Thyroid gland (tissue), 4 donors: ENCODE measurements at regions not wholly inside any gene's neighbourhood (a gene's known extent, or its start where the extent isn't known, plus 50 kb on each side); places are given as distances from the start of the nearest gene placed in this dataset.
"Not testable (repeated sequence)": the region's sequence is repeated elsewhere in the genome, so short reads cannot be mapped to it uniquely, and the experiment has no call there.

Experiments
- DNase-seq, 2 donors: peaks; one replicate each; pipeline ENCODE4 v3.0.0-alpha.2; 2019
- H3K27ac ChIP-seq, 3 donors: fragments of 200-600 bp; sonication (generic); 1 replicate in 2 of 3; 2 replicates in 1 of 3; pipeline ENCODE4 v1.5.1; 2016 to 2019; ENCODE audit warnings: mild to moderate bottlenecking in 1 of 3, moderate library complexity in 1 of 3
- H3K27me3 ChIP-seq: fragments of 200-600 bp; sonication (generic); one replicate; pipeline ENCODE4 v1.5.1; 2019
- H3K36me3 ChIP-seq, 2 donors: fragments of 200-600 bp; sonication (generic); one replicate each; pipeline ENCODE4 v1.5.1; 2016 to 2019
- H3K4me1 ChIP-seq, 2 donors: fragments of 200-600 bp; sonication (generic); one replicate each; pipeline ENCODE4 v1.5.1; 2017 to 2019
- H3K4me3 ChIP-seq, 3 donors: fragments of 200-600 bp; sonication (generic); replicated peaks in 1 of 3; 1 replicate in 2 of 3; 2 replicates in 1 of 3; pipeline ENCODE4 v1.5.1; 2016; ENCODE audit warnings: mild to moderate bottlenecking in 1 of 3
- H3K9me3 ChIP-seq: fragments of 200-600 bp; sonication (generic); one replicate; pipeline ENCODE4 v1.5.1; 2017
- POLR2A ChIP-seq, 2 donors: fragments of 450-650 bp; IDR thresholded peaks; one replicate each; pipeline ENCODE4 v1.6.1; 2017; ENCODE audit warnings: antibody characterized with exemption in 2 of 2, mild to moderate bottlenecking in 2 of 2, moderate library complexity in 1 of 2
- WGBS, 2 donors: methylation state at CpG; one replicate each; pipeline ENCODE4 v1.1.5; 2017; 5-methylcytosine and 5-hydroxymethylcytosine counted together
- intact Hi-C: fragments of 100-400 bp; cut with DNase I; formaldehyde crosslinking; loops from one replicate; pipeline ENCODE4 v1.15.1; 2023
- TF ChIP-seq, protein P1 (sequence below), 6 experiments: fragments of 200-600 bp in 3 of 6; fragments of 450-650 bp in 3 of 6; sonication (generic) in 3 of 6; IDR thresholded peaks; one replicate each; pipeline ENCODE4 v1.5.1; 2016 to 2019; ENCODE audit warnings: antibody characterized with exemption in 6 of 6, mild to moderate bottlenecking in 2 of 6, inconsistent platforms in 1 of 6, moderate library complexity in 1 of 6

DNA sequence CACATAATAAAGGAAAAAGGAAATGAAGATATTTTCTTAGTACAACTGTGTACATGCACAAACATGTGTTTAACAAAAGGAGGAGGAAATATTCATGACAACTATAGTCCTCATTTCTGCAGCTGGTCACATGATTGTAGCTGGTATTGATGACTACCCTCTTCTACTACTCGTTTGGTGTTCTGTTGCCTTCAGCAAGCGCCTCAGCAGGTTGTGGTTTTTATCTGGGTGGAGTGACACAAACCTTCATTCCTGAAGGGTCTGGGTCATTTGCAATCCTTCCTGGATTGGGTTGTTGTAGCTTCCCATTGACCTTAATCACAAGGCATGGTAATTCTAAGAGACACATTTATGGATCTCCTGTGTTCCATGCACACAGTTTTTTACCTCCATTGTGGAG is 1009.9 kb upstream of the USP15 start:
- H3K9me3 ChIP-seq, result no peaks in the 10 kb centered on the region
- 72 to 88% methylated on average over 2 of the region's 2 CpGs for WGBS, 2 donors
- no peak overlapping the region for H3K4me3 ChIP-seq
- no peaks in the 10 kb centered on the region for H3K4me1 ChIP-seq
- no peak for DNase-seq
- no peak for TF ChIP-seq POLR2A (IDR thresholded peaks at IDR 0.05)
- TF ChIP-seq, protein P1, sequence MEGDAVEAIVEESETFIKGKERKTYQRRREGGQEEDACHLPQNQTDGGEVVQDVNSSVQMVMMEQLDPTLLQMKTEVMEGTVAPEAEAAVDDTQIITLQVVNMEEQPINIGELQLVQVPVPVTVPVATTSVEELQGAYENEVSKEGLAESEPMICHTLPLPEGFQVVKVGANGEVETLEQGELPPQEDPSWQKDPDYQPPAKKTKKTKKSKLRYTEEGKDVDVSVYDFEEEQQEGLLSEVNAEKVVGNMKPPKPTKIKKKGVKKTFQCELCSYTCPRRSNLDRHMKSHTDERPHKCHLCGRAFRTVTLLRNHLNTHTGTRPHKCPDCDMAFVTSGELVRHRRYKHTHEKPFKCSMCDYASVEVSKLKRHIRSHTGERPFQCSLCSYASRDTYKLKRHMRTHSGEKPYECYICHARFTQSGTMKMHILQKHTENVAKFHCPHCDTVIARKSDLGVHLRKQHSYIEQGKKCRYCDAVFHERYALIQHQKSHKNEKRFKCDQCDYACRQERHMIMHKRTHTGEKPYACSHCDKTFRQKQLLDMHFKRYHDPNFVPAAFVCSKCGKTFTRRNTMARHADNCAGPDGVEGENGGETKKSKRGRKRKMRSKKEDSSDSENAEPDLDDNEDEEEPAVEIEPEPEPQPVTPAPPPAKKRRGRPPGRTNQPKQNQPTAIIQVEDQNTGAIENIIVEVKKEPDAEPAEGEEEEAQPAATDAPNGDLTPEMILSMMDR (IDR thresholded peaks at IDR 0.05), result no peak
- H3K27me3 ChIP-seq, result no peaks in the 10 kb centered on the region
- H3K27ac ChIP-seq, result no peak overlapping the region
- H3K36me3 ChIP-seq, result no peaks in the 10 kb centered on the region
- intact Hi-C loops, result no loop called here

DNA sequence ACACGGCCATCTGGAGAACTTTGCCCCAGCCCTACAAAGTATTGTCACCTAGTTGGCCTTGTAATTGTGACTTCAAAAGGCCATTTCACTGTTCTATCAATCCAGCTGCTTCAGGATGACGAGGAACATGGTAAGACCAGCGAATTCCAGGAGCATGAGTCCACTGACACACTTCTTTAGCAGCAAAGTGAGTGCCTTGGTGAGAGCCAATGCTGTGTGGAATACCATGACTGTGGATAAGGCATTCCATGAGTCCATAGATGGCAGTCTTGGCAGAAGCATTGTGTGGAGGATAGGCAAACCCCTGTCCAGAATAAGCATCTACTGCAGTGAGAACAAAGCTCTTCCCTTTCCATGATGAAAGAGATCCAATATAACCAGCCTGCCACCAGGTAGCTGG is 1009.1 kb upstream of the USP15 start:
- no peak for DNase-seq
- H3K4me3 ChIP-seq, result no peak overlapping the region
- TF ChIP-seq, protein P1 (IDR thresholded peaks at IDR 0.05), result no peak
- TF ChIP-seq POLR2A (IDR thresholded peaks at IDR 0.05), result no peak
- intact Hi-C loops, result no loop called here
- H3K9me3 ChIP-seq, result no peaks in the 10 kb centered on the region
- 63 to 70% methylated on average over 3 of the region's 3 CpGs for WGBS, 2 donors
- H3K36me3 ChIP-seq, result no peaks in the 10 kb centered on the region
- no peak overlapping the region for H3K27ac ChIP-seq
- H3K4me1 ChIP-seq, result no peaks in the 10 kb centered on the region
- H3K27me3 ChIP-seq, result no peaks in the 10 kb centered on the region

DNA sequence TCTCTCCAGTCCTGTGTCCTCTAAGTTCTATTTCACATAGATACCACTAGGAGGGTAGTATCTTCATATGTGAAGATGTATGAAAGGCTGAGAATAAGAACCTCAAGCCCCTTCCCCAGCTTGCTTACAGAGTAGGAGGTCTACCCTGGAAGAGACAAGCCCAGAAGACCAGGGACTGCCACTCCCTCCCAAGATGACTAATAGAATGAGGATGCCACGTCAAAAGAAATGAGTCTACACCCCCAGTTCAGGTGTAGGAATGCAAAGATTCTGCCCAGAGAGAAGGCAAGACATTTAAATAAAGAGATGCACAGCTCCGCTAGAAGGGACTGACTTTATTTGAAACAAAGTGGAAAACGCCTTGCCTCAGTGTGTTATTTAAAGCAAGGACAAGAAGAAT is 1006.0 kb upstream of the USP15 start:
- no peak for DNase-seq
- no peaks in the 10 kb centered on the region for H3K27me3 ChIP-seq
- intact Hi-C loops, result no loop called here
- H3K36me3 ChIP-seq, result no peaks in the 10 kb centered on the region
- no peak overlapping the region for H3K4me3 ChIP-seq
- no peak overlapping the region for H3K27ac ChIP-seq
- TF ChIP-seq, protein P1 (IDR thresholded peaks at IDR 0.05), result no peak
- no peak for TF ChIP-seq POLR2A (IDR thresholded peaks at IDR 0.05)
- WGBS, 2 donors, result 76 to 79% methylated on average over 3 of the region's 3 CpGs
- H3K4me1 ChIP-seq, result no peaks in the 10 kb centered on the region
- H3K9me3 ChIP-seq, result no peaks in the 10 kb centered on the region

DNA sequence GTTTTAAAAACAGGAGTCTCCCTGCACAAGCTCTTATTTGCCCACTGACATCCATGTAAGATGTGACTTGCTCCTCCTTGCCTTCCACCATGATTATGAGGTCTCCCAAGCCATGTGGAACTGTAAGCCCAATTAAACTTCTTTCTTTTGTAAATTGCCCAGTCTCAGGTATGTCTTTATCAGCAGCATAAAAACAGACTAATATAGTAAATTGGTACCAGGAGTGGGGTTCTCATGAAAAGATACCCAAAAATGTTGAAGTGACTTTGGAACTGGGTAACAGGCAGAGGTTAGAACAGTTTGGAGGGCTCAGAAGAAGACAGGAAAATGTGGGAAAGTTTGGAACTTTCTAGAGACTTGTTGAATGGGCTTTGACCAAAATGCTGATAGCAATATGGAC is 995.9 kb upstream of the USP15 start:
- H3K4me3 ChIP-seq, DNase-seq, H3K27ac ChIP-seq, H3K9me3 ChIP-seq, H3K4me1 ChIP-seq, H3K27me3 ChIP-seq, H3K36me3 ChIP-seq, intact Hi-C loops: not testable (repeated sequence)

DNA sequence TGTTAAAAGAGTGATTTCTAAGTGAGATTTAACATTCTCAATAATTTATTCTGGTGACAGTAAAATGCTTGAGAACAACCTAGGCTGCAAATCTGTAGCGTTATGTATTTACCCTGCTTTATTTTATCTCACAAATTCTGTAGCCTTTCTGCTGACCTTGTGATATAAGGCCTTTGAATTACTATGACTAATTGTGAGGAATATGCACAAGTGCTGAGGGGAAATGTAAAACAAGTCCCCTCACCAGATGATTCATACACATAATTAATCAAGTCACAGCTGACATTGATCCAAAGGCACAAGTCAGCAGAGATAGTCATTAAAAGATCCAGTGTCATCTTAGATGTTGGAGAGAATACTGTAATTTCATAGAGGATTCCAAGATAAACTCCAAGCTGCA is 992.7 kb upstream of the USP15 start:
- H3K4me1 ChIP-seq, result no peaks in the 10 kb centered on the region
- no peaks in the 10 kb centered on the region for H3K9me3 ChIP-seq
- no peaks in the 10 kb centered on the region for H3K36me3 ChIP-seq
- intact Hi-C loops, result no loop called here
- no peak overlapping the region for H3K4me3 ChIP-seq
- H3K27ac ChIP-seq, result no peak overlapping the region
- no peak for TF ChIP-seq POLR2A (IDR thresholded peaks at IDR 0.05)
- TF ChIP-seq, protein P1 (IDR thresholded peaks at IDR 0.05), result no peak
- WGBS, 2 donors, result 80 to 81% methylated on average over 1 of the region's 1 CpG
- no peak for DNase-seq
- no peaks in the 10 kb centered on the region for H3K27me3 ChIP-seq

DNA sequence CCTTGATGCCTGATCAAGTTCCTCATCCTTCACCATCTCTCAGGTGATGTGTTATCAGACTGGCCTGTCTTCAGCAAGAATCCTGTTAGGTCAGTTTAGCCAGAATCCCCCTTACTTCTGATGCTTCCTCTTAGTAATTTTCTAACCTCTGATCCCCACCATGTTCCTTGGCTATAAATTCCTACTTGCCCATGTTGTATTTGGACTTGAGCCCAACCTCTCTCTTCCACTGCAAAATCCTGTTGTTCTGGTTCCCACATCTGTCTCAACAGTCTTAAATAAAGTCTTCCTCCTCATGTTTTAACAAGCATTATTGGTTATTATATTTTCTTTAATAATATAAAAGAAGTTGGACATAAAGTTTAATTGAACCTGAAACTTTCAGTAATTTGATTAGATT is 987.8 kb upstream of the USP15 start:
- no peaks in the 10 kb centered on the region for H3K36me3 ChIP-seq
- no peak overlapping the region for H3K4me3 ChIP-seq
- H3K27ac ChIP-seq, result no peak overlapping the region
- no peak for DNase-seq
- H3K9me3 ChIP-seq, result no peaks in the 10 kb centered on the region
- H3K27me3 ChIP-seq, result no peaks in the 10 kb centered on the region
- no peak for TF ChIP-seq POLR2A (IDR thresholded peaks at IDR 0.05)
- TF ChIP-seq, protein P1 (IDR thresholded peaks at IDR 0.05), result no peak
- H3K4me1 ChIP-seq, result no peaks in the 10 kb centered on the region
- intact Hi-C loops, result no loop called here
